ENCODE measurements at regions not wholly inside any gene's neighbourhood (a gene's known extent, or its start where the extent isn't known, plus 50 kb on each side); places are given as distances from the start of the nearest gene placed in this dataset.

DNA sequence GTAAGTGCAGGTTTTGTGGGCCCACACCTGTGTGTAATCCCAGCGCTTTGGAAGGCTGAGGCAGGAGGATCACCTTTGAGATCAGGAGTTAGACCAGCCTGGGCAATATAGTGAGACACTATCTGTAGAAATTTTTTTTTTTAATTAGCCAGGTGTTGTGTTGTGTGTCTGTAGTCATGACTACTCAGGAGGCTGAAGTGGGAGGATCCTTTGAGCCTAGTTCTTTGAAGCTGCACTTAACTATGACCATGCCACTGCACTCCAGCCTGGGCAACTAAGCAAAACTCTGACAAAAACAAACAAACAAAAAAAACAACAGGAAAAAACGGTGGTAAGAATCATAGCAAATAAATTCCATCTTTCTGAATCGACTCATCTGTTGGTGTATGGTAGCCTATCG lies 268.6 kb upstream of the PDGFD start:
- Histone ChIP-seq H3K9me3 (ENCODE audit: control insufficient read depth, insufficient read depth, low read length) (no peaks in the 10 kb centered on the region), H3K56ac (ENCODE audit: extremely low read depth, insufficient read depth, low read length) (no peak overlapping the region), H3K14ac (replicated peaks; ENCODE audit: low read depth, low read length) (no peak overlapping the region), H3K4ac (ENCODE audit: low read depth, low read length) (no peak overlapping the region), H2AK5ac (ENCODE audit: low read depth, low read length) (no peak overlapping the region), H4K20me1 (ENCODE audit: insufficient read depth, low read length) (no peaks in the 10 kb centered on the region), H4K5ac (ENCODE audit: low read depth, low read length) (no peak overlapping the region), H4K8ac (ENCODE audit: low read depth in 2 of 2, low read length in 2 of 2) (no peak overlapping the region), H3K4me1 (ENCODE audit: control insufficient read depth, insufficient read depth, low read length) (no peaks in the 10 kb centered on the region), H3K79me1 (ENCODE audit: low read depth in 1 of 2, low read length in 2 of 2) (no peaks in the 10 kb centered on the region), H3K9me1 (ENCODE audit: insufficient read depth, low read length) (no peaks in the 10 kb centered on the region), H3K9ac (ENCODE audit: low read depth, low read length) (no peak overlapping the region), H2AK9ac (replicated peaks; ENCODE audit: low read depth, low read length, poor library complexity) (no peak overlapping the region), H3K18ac (ENCODE audit: low read depth, low read length) (no peak overlapping the region), H2BK20ac (ENCODE audit: low read depth, low read length) (no peak overlapping the region), H4K91ac (ENCODE audit: insufficient read depth, low read depth, low read length) (no peak overlapping the region), H3K27me3 (ENCODE audit: control insufficient read depth, insufficient read depth, low read length) (no peaks in the 10 kb centered on the region), H2BK5ac (ENCODE audit: low read depth, low read length, poor library complexity, severe bottlenecking) (no peak overlapping the region), H2BK15ac (ENCODE audit: low read depth, low read length) (no peak overlapping the region), H2AFZ (replicated peaks; ENCODE audit: low read length, poor library complexity) (no peak overlapping the region), H2BK120ac (ENCODE audit: low read depth, low read length) (no peak overlapping the region), H3K4me3 (ENCODE audit: insufficient read depth, low read depth, low read length) (no peak overlapping the region), H3K27ac (ENCODE audit: insufficient read depth, low read length) (no peak overlapping the region), H3K4me2 (ENCODE audit: low read depth, low read length) (no peak overlapping the region), H3K23ac (ENCODE audit: low read depth, low read length) (no peak overlapping the region), H3K36me3 (ENCODE audit: control insufficient read depth, insufficient read depth, low read length) (no peaks in the 10 kb centered on the region)
- CTCF ChIA-PET: no interaction called here
- POLR2A ChIA-PET (ENCODE audit: unreplicated experiment): no interaction called here
- in situ Hi-C loops (cut with MboI; ENCODE audit: low sequenced_read_pairs): no loop called here
- no peak for ATAC-seq (ENCODE audit: low read depth)
- intact Hi-C loops (cut with micrococcal nuclease): no loop called here
- dilution Hi-C loops (cut with HindIII; ENCODE audit: low sequenced_read_pairs, unreplicated experiment): no loop called here
- TF ChIP-seq CHD1 (IDR thresholded peaks at IDR 0.05; ENCODE audit: low read depth, low read length): no peak
- no peak for TF ChIP-seq MAZ (IDR thresholded peaks at IDR 0.05; ENCODE audit: borderline replicate concordance, low read depth, low read length)
- TF ChIP-seq NFE2L2 (IDR thresholded peaks at IDR 0.05; ENCODE audit: low read depth, low read length): no peak
- no peak for TF ChIP-seq SMC3 (IDR thresholded peaks at IDR 0.05; ENCODE audit: low read depth, low read length)
- TF ChIP-seq, protein P1, sequence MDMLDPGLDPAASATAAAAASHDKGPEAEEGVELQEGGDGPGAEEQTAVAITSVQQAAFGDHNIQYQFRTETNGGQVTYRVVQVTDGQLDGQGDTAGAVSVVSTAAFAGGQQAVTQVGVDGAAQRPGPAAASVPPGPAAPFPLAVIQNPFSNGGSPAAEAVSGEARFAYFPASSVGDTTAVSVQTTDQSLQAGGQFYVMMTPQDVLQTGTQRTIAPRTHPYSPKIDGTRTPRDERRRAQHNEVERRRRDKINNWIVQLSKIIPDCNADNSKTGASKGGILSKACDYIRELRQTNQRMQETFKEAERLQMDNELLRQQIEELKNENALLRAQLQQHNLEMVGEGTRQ (IDR thresholded peaks at IDR 0.05; ENCODE audit: low read depth, low read length): no peak
- TF ChIP-seq RAD21 (IDR thresholded peaks at IDR 0.05; ENCODE audit: low read length): no peak
- TF ChIP-seq, protein P2, sequence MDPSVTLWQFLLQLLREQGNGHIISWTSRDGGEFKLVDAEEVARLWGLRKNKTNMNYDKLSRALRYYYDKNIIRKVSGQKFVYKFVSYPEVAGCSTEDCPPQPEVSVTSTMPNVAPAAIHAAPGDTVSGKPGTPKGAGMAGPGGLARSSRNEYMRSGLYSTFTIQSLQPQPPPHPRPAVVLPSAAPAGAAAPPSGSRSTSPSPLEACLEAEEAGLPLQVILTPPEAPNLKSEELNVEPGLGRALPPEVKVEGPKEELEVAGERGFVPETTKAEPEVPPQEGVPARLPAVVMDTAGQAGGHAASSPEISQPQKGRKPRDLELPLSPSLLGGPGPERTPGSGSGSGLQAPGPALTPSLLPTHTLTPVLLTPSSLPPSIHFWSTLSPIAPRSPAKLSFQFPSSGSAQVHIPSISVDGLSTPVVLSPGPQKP (IDR thresholded peaks at IDR 0.05; ENCODE audit: borderline replicate concordance, low read depth, low read length): no peak
- no TSS peak for BruUV-seq (replicated peaks)
- no CpG with 5 or more reads among the region's 4 CpGs for WGBS, 2 experiments (ENCODE audit: extremely low coverage in 2 of 2, insufficient read length in 1 of 2)
- no peak for DNase-seq

Data from IMR-90 (cell line).